OCI-M2 (cell line): ENCODE measurements at regions not wholly inside any gene's neighbourhood (a gene's known extent, or its start where the extent isn't known, plus 50 kb on each side); places are given as distances from the start of the nearest gene placed in this dataset.
"Not testable (repeated sequence)": the region's sequence is repeated elsewhere in the genome, so short reads cannot be mapped to it uniquely, and the experiment has no call there.

Experiments used
- DNase-seq: peaks from one replicate; lab custom pipeline; 2025; ENCODE audit not compliant: unreplicated experiment; lab: John Stamatoyannopoulos, UW

DNA sequence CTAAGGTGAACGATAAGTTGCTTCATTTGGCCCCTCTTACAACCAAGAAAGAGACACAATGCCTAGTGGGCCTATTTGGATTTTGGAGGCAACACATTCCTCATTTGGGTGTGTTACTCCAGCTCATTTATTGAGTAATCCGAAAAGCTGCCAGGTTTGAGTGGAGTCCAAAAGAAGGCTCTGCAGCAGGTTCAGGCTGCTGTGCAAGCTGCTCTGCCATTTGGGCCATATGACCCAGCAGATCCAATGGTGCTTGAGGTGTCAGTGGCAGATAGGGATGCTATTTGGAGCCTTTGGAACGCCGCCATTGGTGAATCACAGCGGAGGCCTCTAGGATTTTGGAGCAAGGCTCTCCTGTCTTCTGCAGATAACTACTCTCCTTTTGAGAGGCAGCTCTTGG, 176.4 kb downstream of the AKR1D1 start:
- DNase-seq: not testable (repeated sequence)

DNA sequence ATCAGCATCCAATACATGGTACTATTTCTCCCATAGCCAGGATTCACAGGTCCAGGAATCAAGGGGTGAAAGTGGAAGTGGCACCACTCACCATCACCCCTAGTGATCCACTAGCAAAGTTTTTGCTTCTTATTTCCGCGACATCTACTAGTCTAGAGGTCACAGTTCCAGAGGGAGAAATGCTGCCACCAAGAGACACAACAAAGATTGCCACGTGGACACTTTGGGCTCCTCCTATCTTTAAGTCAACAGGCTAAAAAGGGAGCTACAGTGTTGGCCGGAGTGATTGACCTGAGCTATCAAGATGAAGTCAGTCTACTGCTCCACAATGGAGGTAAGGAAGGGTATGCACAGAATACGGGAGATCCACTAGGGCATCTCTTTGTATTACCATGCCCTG, 178.2 kb downstream of the AKR1D1 start:
- DNase-seq: no peak

DNA sequence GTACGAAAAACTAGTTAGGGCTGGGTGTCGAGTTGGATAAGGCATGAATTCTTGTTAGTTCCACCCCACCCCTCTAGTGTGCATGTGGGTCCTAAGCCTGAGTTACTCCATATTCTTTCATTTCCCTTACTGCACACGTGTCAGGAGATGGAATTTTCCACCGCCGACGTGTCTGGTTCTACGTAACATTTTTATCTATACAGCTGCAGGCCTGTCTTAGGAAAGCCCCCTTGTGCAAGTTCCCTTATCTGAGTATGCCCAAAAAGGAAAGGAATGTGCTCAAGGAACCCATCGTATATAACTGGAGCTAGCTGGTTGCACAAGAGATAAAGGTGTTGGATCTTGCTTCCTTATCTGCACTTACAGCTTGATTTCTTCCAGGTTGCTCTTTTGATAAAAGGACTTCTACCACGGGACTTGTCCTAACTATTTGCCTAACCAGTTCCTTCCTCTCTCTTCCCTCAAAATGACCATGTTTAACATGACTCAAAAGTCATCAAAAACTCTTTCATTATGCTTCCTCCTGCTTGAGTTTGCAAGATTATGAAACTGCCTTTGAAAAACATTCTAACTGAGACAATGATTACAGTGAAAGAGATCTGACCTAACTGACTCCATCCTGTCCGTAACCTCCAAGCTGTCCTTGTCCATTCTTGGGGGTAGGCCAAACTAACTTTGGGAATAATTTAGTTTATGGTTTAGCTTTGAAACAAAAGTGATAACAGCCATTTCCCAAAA, 181.4 kb downstream of the AKR1D1 start:
- peak; percentile 68 for DNase-seq

DNA sequence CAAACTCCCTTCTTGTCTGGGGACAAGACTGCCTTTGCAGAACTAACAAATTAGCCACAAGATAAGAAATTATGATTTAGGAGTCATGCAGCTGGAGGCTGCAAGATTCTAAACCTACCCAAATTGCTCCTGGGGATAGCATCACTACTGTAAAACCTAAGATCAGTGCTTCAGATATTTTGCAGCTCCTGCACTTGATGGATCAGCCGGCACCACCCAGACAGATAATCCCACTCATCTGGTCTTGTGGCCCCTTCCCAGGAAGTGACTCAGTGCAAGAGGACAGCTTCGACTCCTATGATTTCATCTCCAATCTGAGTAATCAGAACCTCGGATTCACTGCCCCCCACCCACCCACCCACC, 181.9 kb downstream of the AKR1D1 start:
- no peak for DNase-seq

DNA sequence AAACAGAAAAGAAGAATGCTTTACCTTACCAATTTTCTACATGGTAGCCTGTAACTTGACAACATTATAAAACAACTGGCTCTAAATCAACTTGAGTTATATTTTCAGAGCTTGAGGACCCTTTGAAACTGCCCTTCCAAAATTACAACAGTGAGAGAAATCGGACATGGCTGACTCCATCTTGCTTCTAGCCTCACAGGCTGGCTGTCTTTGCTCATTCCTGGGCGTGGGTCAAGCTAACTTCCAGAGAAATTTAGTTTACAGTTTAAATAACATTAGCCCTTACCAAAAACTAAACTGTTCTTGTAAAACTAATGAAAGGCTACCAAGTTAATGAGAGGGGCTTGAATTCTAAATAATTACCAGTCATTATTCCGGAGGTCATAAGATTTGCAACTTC, 183.4 kb downstream of the AKR1D1 start:
- no peak for DNase-seq

DNA sequence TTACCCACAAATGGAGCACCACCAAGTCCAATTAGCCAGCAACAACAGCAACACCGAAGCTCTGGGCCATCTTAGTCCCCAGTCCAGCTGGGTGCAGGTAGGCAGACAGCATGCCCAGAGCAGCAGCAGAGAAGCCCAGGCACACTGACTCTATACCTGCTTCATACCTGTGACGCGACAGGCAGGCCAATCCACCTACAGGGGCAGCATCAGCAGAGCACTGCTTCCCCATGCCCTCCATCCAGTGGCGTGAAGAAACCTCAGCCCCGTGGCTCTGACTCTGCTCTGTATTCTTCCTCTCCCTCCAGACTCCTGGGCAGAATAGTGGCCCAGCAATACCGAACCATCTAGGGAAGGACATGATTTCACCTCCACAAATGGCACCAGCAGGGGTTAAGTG, 191.7 kb downstream of the AKR1D1 start:
- no peak for DNase-seq

DNA sequence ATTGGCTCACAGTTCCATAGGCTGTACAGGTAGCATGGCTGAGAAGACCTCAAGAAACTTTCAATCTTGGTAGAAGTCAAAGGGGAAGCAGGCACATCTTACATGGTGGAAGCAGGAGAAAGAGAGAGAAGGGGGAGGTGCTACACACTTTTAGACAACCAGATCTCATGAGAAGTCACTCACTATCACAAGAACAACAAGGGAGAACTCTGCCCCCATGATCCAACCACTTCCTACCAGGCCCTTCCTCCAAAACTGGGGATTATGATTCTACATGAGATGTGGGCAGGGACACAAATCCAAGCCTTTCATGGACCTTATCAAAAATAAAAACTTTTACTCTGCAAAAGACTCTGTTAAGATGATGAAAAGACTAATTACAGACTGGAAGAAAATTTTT, 183.2 kb upstream of the TRIM24 start:
- no peak for DNase-seq

DNA sequence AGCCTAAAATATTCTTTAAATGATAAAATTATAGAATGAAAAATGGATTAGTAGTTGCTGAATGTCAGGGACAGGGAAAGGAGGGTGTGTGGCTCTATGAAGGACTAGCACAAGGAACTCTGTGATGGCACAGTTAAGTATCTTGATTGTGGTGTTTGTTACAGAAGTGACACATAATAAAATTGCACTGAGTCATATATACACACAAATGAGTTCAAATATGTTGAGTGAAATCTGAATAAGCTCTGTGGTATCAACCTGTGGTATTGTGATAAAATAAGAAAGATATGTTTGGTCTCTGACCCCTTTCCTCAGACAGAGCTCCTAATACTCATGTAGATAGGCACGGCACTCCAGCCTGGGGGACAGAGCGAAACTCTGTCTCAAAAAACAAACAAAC, 181.5 kb upstream of the TRIM24 start:
- DNase-seq: no peak

DNA sequence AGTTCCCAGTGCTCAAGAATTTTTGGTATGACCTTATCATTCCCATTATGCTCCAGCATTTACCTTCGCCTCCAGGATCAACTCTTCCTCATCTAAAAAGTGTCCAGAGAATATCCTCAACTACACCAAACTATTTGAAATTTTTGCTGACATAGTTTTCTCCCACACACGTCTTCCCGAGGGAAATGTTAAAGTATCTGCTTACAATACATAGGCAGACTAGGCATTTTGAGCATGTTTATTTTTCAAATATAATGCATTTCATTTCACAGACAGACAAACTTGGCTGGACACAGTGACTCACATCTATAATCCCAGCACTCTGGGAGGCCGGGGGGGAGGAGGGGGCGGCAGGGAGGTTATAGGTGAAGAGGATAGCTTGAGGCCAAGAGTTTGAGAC, 177.1 kb upstream of the TRIM24 start:
- DNase-seq: no peak

DNA sequence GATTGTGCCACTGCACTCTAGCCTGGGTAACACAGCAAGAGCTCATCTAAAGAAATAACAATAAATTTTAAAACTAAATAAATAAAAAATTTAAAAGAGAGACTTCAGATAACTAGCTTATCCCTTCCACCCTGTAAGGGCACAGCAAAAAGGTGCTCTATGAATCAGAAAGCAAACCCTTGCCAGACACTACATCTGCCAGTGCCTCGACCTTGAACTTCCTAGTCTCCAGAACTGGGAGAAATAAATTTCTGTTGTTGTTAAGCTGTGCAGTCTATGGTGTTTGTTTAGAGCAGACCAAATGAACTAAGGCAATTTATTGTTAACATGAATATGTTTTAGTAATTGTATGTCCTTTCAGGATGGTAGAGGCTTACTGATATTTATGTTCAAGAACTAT, 174.9 kb upstream of the TRIM24 start:
- no peak for DNase-seq

DNA sequence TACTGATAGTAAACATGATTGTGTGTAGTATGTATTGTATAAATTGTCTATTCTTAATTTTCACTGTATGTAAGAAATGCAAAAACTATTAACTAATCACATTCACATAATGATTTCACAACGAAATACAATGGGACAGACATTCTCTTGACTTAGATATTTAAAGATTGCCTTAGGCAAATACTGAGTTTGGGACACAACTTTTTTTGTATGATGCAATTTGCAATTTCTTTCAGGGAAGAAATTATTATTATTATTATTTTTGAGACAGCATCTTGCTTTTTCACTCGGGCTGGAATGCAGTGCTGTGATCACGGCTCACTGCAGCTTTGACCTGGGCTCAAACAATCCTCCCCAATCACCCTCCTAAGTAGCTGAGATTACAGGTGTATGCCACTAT, 173.2 kb upstream of the TRIM24 start:
- DNase-seq: no peak

DNA sequence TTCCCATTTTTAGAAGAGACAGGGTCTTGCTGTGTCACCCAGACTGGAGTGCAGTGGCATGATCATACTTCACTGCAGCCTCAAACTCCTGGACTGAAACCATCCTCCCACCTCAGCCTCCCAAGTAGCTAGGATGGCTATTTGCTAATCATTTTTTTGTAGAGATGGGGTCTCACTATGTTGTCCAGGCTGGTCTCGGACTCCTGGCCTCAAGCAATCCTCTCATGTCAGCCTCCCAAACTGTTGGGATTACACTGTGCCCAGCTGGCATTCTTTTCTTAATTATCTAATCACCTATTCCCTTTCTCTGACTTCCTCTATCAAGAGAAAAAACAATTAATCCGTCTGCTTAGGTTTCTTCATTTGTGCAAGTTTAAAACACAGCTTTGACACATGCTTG, 172.5 kb upstream of the TRIM24 start:
- DNase-seq: no peak

DNA sequence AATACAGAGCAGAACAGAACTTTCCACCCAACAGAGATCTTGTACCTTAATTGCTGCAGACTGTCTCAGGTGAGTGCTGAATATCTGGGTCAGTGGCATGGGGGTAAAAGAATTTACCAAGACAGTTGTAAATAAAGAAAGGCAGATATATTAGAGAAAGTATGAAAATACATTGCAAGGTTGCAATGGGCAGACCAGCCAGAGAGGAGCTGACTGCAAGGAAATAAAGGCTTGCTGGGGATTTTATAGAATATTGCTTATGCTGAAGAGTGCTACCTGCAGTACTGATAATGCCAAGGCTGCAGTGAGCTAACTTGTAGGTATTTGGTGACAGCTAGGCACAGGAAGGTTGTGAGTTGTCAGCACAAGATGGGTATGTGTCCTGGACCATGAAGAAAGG, 171.0 kb upstream of the TRIM24 start:
- no peak for DNase-seq

DNA sequence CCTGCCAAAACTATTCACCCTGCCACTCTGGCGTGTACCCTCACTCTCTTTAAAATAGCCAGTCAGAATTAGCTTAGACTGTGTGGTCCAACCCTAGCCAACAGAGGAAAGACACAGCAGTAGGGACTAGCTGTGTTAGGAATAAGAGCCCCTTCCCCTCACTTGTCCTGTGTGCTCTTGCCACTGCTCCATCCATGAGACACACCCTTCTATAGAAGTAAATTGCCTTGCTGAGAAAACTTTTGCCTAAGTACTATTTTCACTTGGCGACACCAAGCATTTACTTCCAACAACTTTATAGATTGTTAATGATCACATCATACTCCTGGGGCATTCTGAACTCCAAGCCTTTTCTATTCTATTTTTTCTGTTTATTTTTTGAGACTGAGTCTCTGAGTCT, 170.2 kb upstream of the TRIM24 start:
- DNase-seq: no peak

DNA sequence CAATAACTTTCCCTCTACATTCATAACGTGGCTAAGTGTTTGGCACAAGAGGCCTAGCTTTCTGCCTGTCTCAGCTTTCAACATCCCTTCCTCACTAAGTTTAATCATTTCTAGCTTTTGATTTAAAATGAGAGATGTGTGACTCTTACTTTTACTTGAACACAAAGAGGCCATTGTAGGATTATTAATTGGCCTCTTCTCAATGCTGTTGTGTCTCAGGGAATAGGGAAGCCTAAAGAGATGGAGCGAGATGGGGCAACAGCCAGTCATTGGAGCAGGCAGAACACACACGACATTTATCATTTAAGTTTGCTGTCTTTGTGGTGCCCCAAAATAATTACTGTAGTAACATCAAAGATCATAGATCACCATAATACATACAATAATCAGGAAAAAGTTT, 167.1 kb upstream of the TRIM24 start:
- DNase-seq: no peak

DNA sequence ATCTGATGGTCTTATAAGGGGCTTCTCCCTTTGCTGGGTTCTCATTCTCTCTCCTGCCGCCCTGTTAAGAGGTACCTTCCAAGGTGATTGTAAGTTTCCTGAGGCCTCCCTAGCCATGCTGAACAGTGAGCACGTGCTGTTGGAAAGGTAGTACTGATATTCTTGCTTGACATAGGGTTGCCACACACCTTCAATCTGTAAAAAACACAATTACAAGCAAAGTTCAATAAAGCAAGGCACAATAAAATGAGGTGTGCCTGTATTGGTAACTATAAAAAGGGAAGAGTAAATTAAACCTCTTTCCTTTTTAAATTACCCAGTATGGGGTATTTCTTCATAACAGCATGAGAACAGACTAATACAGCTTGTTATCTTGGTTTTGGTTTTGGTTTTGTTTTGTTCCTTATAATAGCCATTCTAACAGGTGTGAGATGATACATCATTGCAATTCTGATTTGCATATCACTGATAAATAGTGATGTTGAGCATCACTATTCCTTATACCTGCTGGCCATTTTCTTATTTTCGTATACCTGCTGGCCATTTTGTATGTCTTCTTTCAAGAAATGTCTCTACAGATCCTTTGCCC, 164.9 kb upstream of the TRIM24 start:
- no peak for DNase-seq

DNA sequence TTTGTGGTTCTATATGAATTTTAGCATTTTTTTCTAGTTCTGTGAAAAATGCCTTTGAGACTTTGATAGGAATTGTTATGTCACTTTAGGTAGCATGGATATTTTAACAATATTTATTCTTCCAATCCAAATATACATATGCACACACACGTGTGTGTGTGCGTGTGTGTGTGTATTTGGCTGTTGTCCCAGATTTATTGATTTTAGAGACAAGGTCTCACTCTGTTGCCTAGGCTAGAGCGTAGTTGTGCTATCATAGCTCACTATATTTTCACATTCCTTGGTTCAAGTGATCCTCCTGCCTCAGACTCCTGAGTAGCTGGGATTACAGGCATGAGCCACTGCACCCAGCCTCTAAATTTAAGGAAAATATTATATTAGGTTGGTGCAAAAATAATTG, 162.5 kb upstream of the TRIM24 start:
- no peak for DNase-seq

DNA sequence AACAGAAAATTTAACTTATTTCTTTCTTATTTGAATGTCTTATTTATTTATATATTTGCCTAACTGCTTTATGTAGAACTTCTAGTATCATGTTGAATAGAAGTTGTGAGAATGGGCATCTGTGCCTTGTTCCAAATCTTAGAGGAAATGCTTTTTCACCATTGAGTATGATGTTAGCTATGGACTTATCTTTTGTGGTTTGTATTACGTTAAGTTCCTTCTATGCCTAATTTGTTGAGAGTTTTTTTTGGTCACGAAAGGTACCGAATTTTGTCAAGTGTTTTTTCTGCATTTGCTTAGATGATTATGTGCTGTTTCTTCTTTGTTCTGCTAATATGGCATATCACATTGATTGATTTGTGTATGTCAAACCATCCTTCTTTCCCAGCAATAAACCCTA, 161.0 kb upstream of the TRIM24 start:
- no peak for DNase-seq

DNA sequence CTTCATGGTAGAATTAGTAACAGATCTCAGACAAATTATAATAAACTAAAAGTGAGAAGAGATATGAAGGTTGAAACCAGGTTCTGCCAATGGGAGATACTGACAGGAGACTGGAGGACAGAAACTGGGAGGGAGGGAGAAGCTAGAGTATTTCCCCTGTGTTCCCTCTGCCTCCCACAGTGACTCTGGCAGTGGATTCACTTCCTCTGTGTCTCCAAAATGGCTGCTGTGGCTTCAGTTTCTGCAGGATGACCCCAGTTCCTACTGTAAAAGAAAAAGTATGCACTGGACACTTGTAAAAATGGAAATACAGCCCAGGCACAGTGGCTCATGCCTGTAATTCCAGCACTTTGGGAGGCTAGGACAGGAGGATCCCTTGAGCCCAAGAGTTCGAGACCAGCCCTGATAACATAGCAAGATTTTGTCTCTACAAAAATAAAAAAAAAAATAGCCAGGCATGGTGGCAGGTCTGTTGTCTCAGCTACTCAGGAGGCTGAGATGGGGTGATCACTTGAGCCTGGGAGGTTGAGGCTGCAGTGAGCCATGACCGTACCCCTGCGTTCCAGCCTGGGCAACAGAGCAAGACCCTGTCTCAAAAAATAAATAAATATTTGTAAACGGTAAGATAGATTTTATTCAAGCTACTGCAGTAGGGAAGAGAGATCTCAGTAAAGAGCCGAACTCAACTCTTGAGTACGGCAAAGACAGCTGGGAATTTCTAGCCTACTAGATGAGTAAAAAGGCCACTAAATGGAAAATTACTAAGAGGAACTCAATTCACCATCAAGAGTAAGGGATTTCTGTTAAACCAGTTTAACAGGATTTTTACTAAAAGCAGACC, 156.6 kb upstream of the TRIM24 start:
- no peak for DNase-seq

DNA sequence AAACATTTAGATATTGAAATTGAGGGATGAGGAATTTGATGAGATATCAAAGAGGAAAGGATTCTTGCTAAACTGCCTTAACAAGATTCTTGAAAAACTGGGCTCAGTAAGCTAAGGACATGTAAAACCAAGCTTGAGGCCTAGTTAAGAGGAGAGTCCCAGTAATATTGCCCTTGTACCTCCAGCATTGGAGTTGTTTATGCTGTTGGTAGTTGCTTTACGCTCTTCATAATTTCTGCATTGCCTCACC, 156.1 kb upstream of the TRIM24 start:
- DNase-seq: no peak

DNA sequence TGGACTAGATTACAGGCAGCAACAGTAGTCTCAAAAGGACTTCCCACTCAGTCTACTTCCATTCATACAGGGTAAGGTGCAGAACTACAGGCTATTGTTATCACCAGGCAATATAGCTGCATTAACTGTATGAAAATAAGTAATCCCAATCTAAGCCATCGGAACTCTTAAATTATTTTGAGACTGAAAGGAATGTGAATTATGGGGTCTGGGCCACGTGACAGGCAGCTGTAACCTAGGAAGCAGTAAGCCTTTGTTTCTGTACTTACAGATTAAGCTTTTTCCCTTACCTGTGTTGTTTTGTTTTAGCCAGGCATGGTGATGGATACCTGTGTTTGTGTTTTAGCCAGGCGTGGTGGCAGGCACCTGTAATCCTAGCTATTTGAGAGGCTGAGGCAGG, 152.4 kb upstream of the TRIM24 start:
- DNase-seq: no peak

DNA sequence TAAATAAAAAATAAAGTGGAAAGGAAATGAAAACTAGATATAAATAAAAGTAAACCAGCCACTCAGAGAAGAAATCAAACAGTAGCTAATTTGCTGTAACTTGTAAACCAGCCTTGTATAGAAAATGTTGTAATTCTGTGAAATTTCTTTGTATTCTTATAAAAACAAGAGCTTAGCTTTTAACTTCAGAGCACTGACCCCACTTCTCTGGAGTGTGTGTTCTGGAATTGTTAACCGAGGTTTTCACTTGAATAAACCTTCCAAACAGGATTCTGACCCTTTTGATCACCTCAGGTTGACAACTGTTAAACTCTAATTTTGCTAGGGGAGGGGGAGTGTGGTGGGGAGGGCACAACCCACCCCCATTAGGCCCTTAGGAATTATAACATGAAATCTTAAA, 151.9 kb upstream of the TRIM24 start:
- no peak for DNase-seq

DNA sequence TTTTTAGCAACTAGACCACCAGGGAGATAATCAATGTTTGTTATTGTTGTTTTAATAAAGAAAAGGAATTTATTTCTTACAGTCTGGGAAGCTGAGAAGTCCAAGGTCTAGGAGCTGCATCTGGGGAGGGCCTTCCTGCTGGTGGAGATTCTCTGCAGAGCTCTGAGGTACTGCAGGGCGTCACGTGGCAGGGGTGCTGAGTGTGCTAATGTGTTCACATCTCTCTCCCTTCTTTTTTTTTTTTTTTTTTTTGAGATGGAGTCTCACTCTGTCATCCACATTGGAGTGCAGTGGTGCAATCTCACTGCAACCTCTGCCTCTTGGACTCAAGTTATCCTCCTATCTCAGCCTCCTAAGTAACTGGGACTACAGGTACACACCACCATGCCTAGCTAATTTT, 150.9 kb upstream of the TRIM24 start:
- DNase-seq: no peak
